Stimulated activated CD4-positive, alpha-beta T cell treated with anti-CD3 and anti-CD28 coated beads, TNF-alpha, amount 100 ng/mL, for 4 hours (primary cell): ENCODE measurements at regions not wholly inside any gene's neighbourhood (a gene's known extent, or its start where the extent isn't known, plus 50 kb on each side); places are given as distances from the start of the nearest gene placed in this dataset.
"Not testable (repeated sequence)": the region's sequence is repeated elsewhere in the genome, so short reads cannot be mapped to it uniquely, and the experiment has no call there.

ENCODE experiments used
- DNase-seq, 3 experiments: peaks; one replicate each; pipeline ENCODE4 v3.0.0-alpha.2; 2020; ENCODE audit warnings: low read depth in 3 of 3

GRCh38 chr18:62629031-62629430 lies 86.3 kb upstream of the PHLPP1 start:
- no peak for DNase-seq

GRCh38 chr18:62631173-62631572 lies 84.2 kb upstream of the PHLPP1 start:
- DNase-seq: no peak

- DNase-seq: no peak
Measured at GRCh38 chr18:62632788-62633455, 82.4 kb upstream of the PHLPP1 start.

GRCh38 chr18:62634458-62634857 lies 80.9 kb upstream of the PHLPP1 start:
- DNase-seq: no peak

GRCh38 chr18:62634979-62635630 lies 80.2 kb upstream of the PHLPP1 start:
- DNase-seq: no peak

GRCh38 chr18:62637403-62637802 lies 77.9 kb upstream of the PHLPP1 start:
- DNase-seq: no peak

- DNase-seq: peak; percentile 3 to 17 (median 11)
Measured at GRCh38 chr18:62637807-62638687, 77.3 kb upstream of the PHLPP1 start.

- no peak for DNase-seq
Measured at GRCh38 chr18:62643181-62643580, 72.2 kb upstream of the PHLPP1 start.

GRCh38 chr18:62644773-62645172 lies 70.6 kb upstream of the PHLPP1 start:
- DNase-seq: no peak

- no peak for DNase-seq
Measured at GRCh38 chr18:62647179-62647578, 68.2 kb upstream of the PHLPP1 start.

GRCh38 chr18:62648045-62648678 lies 67.2 kb upstream of the PHLPP1 start:
- no peak for DNase-seq

- DNase-seq: no peak
Measured at GRCh38 chr18:62651276-62652056, 63.9 kb upstream of the PHLPP1 start.

GRCh38 chr18:62652057-62652629 lies 63.2 kb upstream of the PHLPP1 start:
- DNase-seq: not testable (repeated sequence)

GRCh38 chr18:62655520-62656219 lies 59.7 kb upstream of the PHLPP1 start:
- DNase-seq: no peak

- DNase-seq: no peak
Measured at GRCh38 chr18:62658028-62658427, 57.3 kb upstream of the PHLPP1 start.

GRCh38 chr18:62659698-62660097 lies 55.6 kb upstream of the PHLPP1 start:
- no peak for DNase-seq

- no peak for DNase-seq
Measured at GRCh38 chr18:62660691-62661090, 54.6 kb upstream of the PHLPP1 start.

- no peak for DNase-seq
Measured at GRCh38 chr18:62663731-62664336, 51.5 kb upstream of the PHLPP1 start.

GRCh38 chr18:62664414-62664813 lies 50.9 kb upstream of the PHLPP1 start:
- no peak for DNase-seq

- no peak for DNase-seq
Measured at GRCh38 chr18:62665188-62665587, 50.2 kb upstream of the PHLPP1 start.
